H1 (cell line): ENCODE measurements at regions not wholly inside any gene's neighbourhood (a gene's known extent, or its start where the extent isn't known, plus 50 kb on each side); places are given as distances from the start of the nearest gene placed in this dataset.

ENCODE experiments used
- CTCF ChIA-PET: fragments of 300-600 bp; sonication (Branson Sonifier 250); formaldehyde crosslinking; loops from one replicate; lab custom pipeline; 2021; ENCODE audit not compliant: partially characterized antibody; lab: Charles Lee
- POLR2A ChIA-PET: fragments of 300-600 bp; sonication (Branson Sonifier 250); formaldehyde crosslinking; loops from one replicate; lab custom pipeline; 2021; ENCODE audit warnings: inconsistent platforms; ENCODE audit not compliant: partially characterized antibody; lab: Charles Lee
- DNase-seq, 2 experiments: peaks; one replicate each; pipeline versions ENCODE4 v3.0.0 to v3.0.0-alpha.2; 2010 to 2022; ENCODE audit warnings: low spot score in 2 of 2, low read depth in 1 of 2, mixed read lengths in 1 of 2
- FAIRE-seq: peaks from 2 replicates; lab custom pipeline; 2011; peaks lifted over from hg19 to GRCh38; lab: Jason Lieb, UNC
- H2AFZ ChIP-seq: 2 replicates; pipeline ENCODE4 v1.8.1; 2012; ENCODE audit warnings: low read length, inconsistent platforms
- H2AK5ac ChIP-seq: 2 replicates; pipeline ENCODE4 v1.6.1; 2013; ENCODE audit warnings: low read depth, low read length
- H2BK120ac ChIP-seq: replicated peaks from 2 replicates; pipeline ENCODE3; 2013; ENCODE audit warnings: low read depth, low read length, inconsistent platforms
- H2BK12ac ChIP-seq: 2 replicates; pipeline ENCODE4 v1.6.1; 2013; ENCODE audit warnings: low read depth, low read length
- H2BK15ac ChIP-seq: 2 replicates; pipeline ENCODE4 v1.6.1; 2013; ENCODE audit warnings: low read length
- H2BK20ac ChIP-seq: 2 replicates; pipeline ENCODE4 v1.6.1; 2013; ENCODE audit warnings: low read length
- H2BK5ac ChIP-seq: 2 replicates; pipeline ENCODE4 v1.6.1; 2013; ENCODE audit warnings: low read depth, low read length
- H3K14ac ChIP-seq: 2 replicates; pipeline ENCODE4 v1.6.1; 2013; ENCODE audit warnings: inconsistent platforms; ENCODE audit not compliant: insufficient read length
- H3K18ac ChIP-seq: 2 replicates; pipeline ENCODE4 v1.6.1; 2013; ENCODE audit warnings: low read length; ENCODE audit errors: extremely low read depth
- H3K23ac ChIP-seq: 2 replicates; pipeline ENCODE4 v1.6.1; 2013; ENCODE audit warnings: inconsistent platforms; ENCODE audit not compliant: insufficient read length
- H3K23me2 ChIP-seq: 2 replicates; pipeline ENCODE4 v1.6.1; 2013; ENCODE audit warnings: low read depth, low read length
- H3K27ac ChIP-seq: 2 replicates; pipeline ENCODE4 v1.6.1; 2011; ENCODE audit warnings: low read depth, low read length, inconsistent platforms
- H3K27me3 ChIP-seq, 4 experiments: replicated peaks in 1 of 4; 1 replicate in 1 of 4; 2 replicates in 3 of 4; pipeline versions ENCODE4 v1.6.1 to v1.8.1; 2011 to 2013; ENCODE audit warnings: low read length in 3 of 4, mild to moderate bottlenecking in 3 of 4, inconsistent platforms in 2 of 4, mixed read lengths in 2 of 4, moderate library complexity in 1 of 4; ENCODE audit not compliant: control insufficient read depth in 3 of 4, insufficient read depth in 3 of 4; ENCODE audit errors: extremely low read depth in 1 of 4
- H3K36me3 ChIP-seq, 4 experiments: 2 replicates each; pipeline versions ENCODE4 v1.6.1 to v1.8.1; 2011 to 2013; ENCODE audit warnings: mild to moderate bottlenecking in 4 of 4, low read length in 3 of 4, moderate library complexity in 2 of 4, control low read depth in 1 of 4, inconsistent platforms in 1 of 4; ENCODE audit not compliant: insufficient read depth in 4 of 4, control insufficient read depth in 2 of 4
- H3K4ac ChIP-seq: replicated peaks from 2 replicates; pipeline ENCODE3; 2013; ENCODE audit warnings: low read length, low read depth, mixed read lengths, inconsistent platforms; ENCODE audit not compliant: insufficient read length
- H3K4me1 ChIP-seq, 4 experiments: replicated peaks in 1 of 4; 1 replicate in 1 of 4; 2 replicates in 3 of 4; pipeline versions ENCODE4 v1.6.1 to v1.8.1; 2011 to 2013; ENCODE audit warnings: low read length in 3 of 4, inconsistent platforms in 2 of 4, mixed read lengths in 1 of 4; ENCODE audit not compliant: insufficient read depth in 4 of 4, control insufficient read depth in 3 of 4
- H3K4me2 ChIP-seq, 2 experiments: 2 replicates each; pipeline versions ENCODE4 v1.6.1 to v1.8.1; 2011 to 2013; ENCODE audit warnings: low read depth in 2 of 2, low read length in 2 of 2, control low read depth in 1 of 2, inconsistent platforms in 1 of 2, mild to moderate bottlenecking in 1 of 2; ENCODE audit not compliant: insufficient read depth in 1 of 2
- H3K4me3 ChIP-seq, 4 experiments: fragments of 200-600, 300-600 bp in 1 of 4; sonication (generic), shearing (Covaris generic), sonication (Bioruptor Twin) in 1 of 4; 2 replicates each; pipeline versions ENCODE4 v1.5.1 to v1.8.1; 2011 to 2016; ENCODE audit warnings: low read length in 4 of 4, low read depth in 3 of 4, control low read depth in 2 of 4, inconsistent platforms in 2 of 4, mild to moderate bottlenecking in 2 of 4, mixed read lengths in 1 of 4, moderate library complexity in 1 of 4; ENCODE audit not compliant: insufficient read depth in 2 of 4; ENCODE audit errors: extremely low read depth in 1 of 4
- H3K56ac ChIP-seq: replicated peaks from 2 replicates; pipeline ENCODE3; 2013; ENCODE audit warnings: low read depth, mild to moderate bottlenecking, mixed read lengths, low read length, inconsistent platforms; ENCODE audit not compliant: insufficient read length
- H3K79me1 ChIP-seq: 2 replicates; pipeline ENCODE4 v1.6.1; 2013; ENCODE audit warnings: low read depth, low read length, control low read depth
- H3K79me2 ChIP-seq, 2 experiments: 2 replicates each; pipeline versions ENCODE4 v1.6.1 to v1.8.1; 2012 to 2013; ENCODE audit warnings: low read length in 2 of 2, mild to moderate bottlenecking in 2 of 2, inconsistent platforms in 1 of 2; ENCODE audit not compliant: insufficient read depth in 2 of 2, control insufficient read depth in 1 of 2
- H3K9ac ChIP-seq, 4 experiments: replicated peaks in 1 of 4; 1 replicate in 1 of 4; 2 replicates in 3 of 4; pipeline versions ENCODE4 v1.6.1 to v1.8.1; 2011 to 2013; ENCODE audit warnings: low read depth in 3 of 4, low read length in 3 of 4, control low read depth in 2 of 4, mild to moderate bottlenecking in 2 of 4, moderate library complexity in 2 of 4, inconsistent platforms in 1 of 4; ENCODE audit errors: extremely low read depth in 1 of 4
- H3K9me3 ChIP-seq, 2 experiments: 2 replicates each; pipeline versions ENCODE4 v1.6.1 to v1.8.1; 2012 to 2013; ENCODE audit warnings: mild to moderate bottlenecking in 2 of 2, moderate library complexity in 2 of 2, control low read depth in 1 of 2, inconsistent platforms in 1 of 2, low read depth in 1 of 2, low read length in 1 of 2, mixed read lengths in 1 of 2; ENCODE audit not compliant: insufficient read depth in 2 of 2
- H4K20me1 ChIP-seq, 2 experiments: replicated peaks in 1 of 2; 2 replicates each; pipeline versions ENCODE3 to v1.8.1; 2011 to 2013; ENCODE audit warnings: inconsistent platforms in 2 of 2, low read length in 2 of 2, mild to moderate bottlenecking in 1 of 2; ENCODE audit not compliant: insufficient read depth in 2 of 2, control insufficient read depth in 1 of 2
- H4K5ac ChIP-seq: 2 replicates; pipeline ENCODE4 v1.6.1; 2013; ENCODE audit warnings: low read length, low read depth, mixed read lengths, inconsistent platforms; ENCODE audit not compliant: insufficient read length
- H4K8ac ChIP-seq: 2 replicates; pipeline ENCODE4 v1.8.0; 2013; ENCODE audit warnings: mild to moderate bottlenecking, moderate library complexity, low read length, inconsistent platforms; ENCODE audit not compliant: insufficient read depth; ENCODE audit errors: extremely low read depth
- H4K91ac ChIP-seq: replicated peaks from 2 replicates; pipeline ENCODE3; 2013; ENCODE audit warnings: low read length, mixed read lengths, inconsistent platforms; ENCODE audit not compliant: insufficient read length
- GABPA ChIP-seq: IDR thresholded peaks from 2 replicates; pipeline ENCODE4 v1.6.1; 2011; ENCODE audit warnings: mild to moderate bottlenecking, low read length, moderate library complexity, borderline replicate concordance; ENCODE audit not compliant: insufficient read depth
- RNF2 ChIP-seq: fragments of 200-900, 300-1000 bp; sonication (generic); IDR thresholded peaks from 2 replicates; pipeline ENCODE4 v1.7.1; 2016; ENCODE audit warnings: borderline replicate concordance, low read depth, mild to moderate bottlenecking, antibody characterized with exemption, low read length; ENCODE audit not compliant: poor library complexity, severe bottlenecking; ENCODE audit errors: missing control alignments
- SP4 ChIP-seq: IDR thresholded peaks from 2 replicates; pipeline ENCODE4 v1.6.1; 2012; ENCODE audit warnings: low read length, inconsistent platforms
- WGBS, 2 experiments: shearing (Covaris generic) in 1 of 2; methylation state at CpG; one replicate each; pipeline versions ENCODE4 v1.1.6 to v1.1.7; 2013 to 2015; ENCODE audit warnings: low lambda C conversion rate in 2 of 2, mixed read lengths in 2 of 2, inconsistent platforms in 1 of 2, low coverage in 1 of 2, missing lambda C conversion rate in 1 of 2; ENCODE audit not compliant: insufficient replicate concordance in 2 of 2, insufficient coverage in 1 of 2, insufficient read length in 1 of 2; ENCODE audit errors: extremely low coverage in 1 of 2, missing lambda C conversion rate in 1 of 2; 5-methylcytosine and 5-hydroxymethylcytosine counted together
- TF ChIP-seq, protein P1 (sequence below), 3 experiments: IDR thresholded peaks; 1 replicate in 2 of 3; 2 replicates in 1 of 3; pipeline versions ENCODE4 v1.5.1 to v1.6.1; 2011; ENCODE audit warnings: low read length in 3 of 3, mild to moderate bottlenecking in 3 of 3, inconsistent platforms in 2 of 3, low read depth in 1 of 3, moderate library complexity in 1 of 3; ENCODE audit not compliant: insufficient read depth in 1 of 3; ENCODE audit errors: control extremely low read depth in 1 of 3

DNA sequence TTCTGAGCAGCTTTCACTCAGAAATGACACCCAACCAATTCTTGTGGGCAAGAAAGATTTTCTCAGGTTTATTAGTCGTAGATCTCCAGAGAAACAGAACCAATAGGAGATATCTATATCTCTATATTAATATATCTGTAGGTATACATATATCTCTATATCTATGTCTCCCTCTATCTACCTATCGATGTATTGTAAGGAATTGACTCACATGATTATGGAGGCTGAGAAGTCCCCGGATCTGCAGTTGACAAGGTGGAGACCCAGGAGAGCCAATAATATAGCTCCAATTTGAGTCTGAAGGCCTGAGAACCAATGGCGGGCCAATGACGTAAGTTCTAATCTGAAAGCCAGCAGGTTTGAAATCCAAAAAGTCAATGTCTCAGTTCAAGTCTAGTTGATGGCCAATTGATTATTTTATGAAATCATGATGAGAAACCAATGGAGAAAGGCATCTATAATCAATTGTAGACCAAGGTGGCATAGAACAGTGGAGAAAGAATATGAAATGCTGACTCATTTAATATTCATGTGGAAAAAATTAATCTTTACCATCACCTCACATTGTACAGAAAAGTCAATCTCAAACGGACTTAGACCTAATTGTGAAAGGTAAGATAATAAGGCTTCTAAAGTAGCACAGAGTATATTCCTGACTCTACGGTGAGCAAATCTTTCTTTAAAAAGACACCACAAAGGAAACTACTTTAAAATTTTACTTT lies 65.6 kb upstream of the CHRNA7 start:
- Histone ChIP-seq H2BK12ac (no peak overlapping the region), H3K23me2 (no peaks in the 10 kb centered on the region), H3K36me3 (no peaks in the 10 kb centered on the region), H4K91ac (no peak overlapping the region), H3K79me1 (no peaks in the 10 kb centered on the region), H3K9me3 (peaks cover 7 to 8% of the 10 kb centered on the region in 2 experiments; a peak in 3 of 4 replicates), H3K23ac (no peak overlapping the region), H2AFZ (no peak overlapping the region), H3K14ac (no peak overlapping the region), H3K79me2 (no peaks in the 10 kb centered on the region), H3K18ac (no peak overlapping the region), H3K4me3 (no peak overlapping the region), H3K27me3 (no peaks in the 10 kb centered on the region; a peak in 1 of 7 replicates), H4K5ac (no peak overlapping the region), H2BK5ac (no peak overlapping the region), H3K4ac (no peak overlapping the region), H3K56ac (no peak overlapping the region), H2AK5ac (no peak overlapping the region), H3K27ac (no peak overlapping the region), H3K4me2 (no peak overlapping the region), H3K9ac (no peak overlapping the region), H3K4me1 (no peaks in the 10 kb centered on the region), H2BK20ac (no peak overlapping the region), H2BK120ac (no peak overlapping the region)
- 91% methylated on average over 7 of the region's 7 CpGs; no CpG with 5 or more reads in 1 of the 2 experiments for WGBS, 2 experiments
- CTCF ChIA-PET: interaction anchor here (1.2 to 2.8 kb wide), 6 partner anchors 10 to 78 kb away, joined by 3 to 13 read pairs (median 4); no protein-coding TSS in a partner anchor
- DNase-seq (no peak), FAIRE-seq (no peak)
- POLR2A ChIA-PET: no interaction called here
- no peak for TF ChIP-seq GABPA
- TF ChIP-seq, protein P1, sequence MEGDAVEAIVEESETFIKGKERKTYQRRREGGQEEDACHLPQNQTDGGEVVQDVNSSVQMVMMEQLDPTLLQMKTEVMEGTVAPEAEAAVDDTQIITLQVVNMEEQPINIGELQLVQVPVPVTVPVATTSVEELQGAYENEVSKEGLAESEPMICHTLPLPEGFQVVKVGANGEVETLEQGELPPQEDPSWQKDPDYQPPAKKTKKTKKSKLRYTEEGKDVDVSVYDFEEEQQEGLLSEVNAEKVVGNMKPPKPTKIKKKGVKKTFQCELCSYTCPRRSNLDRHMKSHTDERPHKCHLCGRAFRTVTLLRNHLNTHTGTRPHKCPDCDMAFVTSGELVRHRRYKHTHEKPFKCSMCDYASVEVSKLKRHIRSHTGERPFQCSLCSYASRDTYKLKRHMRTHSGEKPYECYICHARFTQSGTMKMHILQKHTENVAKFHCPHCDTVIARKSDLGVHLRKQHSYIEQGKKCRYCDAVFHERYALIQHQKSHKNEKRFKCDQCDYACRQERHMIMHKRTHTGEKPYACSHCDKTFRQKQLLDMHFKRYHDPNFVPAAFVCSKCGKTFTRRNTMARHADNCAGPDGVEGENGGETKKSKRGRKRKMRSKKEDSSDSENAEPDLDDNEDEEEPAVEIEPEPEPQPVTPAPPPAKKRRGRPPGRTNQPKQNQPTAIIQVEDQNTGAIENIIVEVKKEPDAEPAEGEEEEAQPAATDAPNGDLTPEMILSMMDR (IDR thresholded peaks at IDR 0.05; ENCODE audit: control extremely low read depth in 1 of 3, insufficient read depth in 1 of 3, low read depth in 1 of 3, low read length in 3 of 3): no peak
- no peak for TF ChIP-seq RNF2
- TF ChIP-seq SP4: no peak
- TF ChIP-seq, all 59 proteins: peak for 0
- Histone ChIP-seq H4K8ac (no peak overlapping the region), H2BK15ac (no peak overlapping the region), H4K20me1 (no peaks in the 10 kb centered on the region)
